ENCODE measurements at regions not wholly inside any gene's neighbourhood (a gene's known extent, or its start where the extent isn't known, plus 50 kb on each side); places are given as distances from the start of the nearest gene placed in this dataset.
"Not testable (repeated sequence)": the region's sequence is repeated elsewhere in the genome, so short reads cannot be mapped to it uniquely, and the experiment has no call there.

DNA sequence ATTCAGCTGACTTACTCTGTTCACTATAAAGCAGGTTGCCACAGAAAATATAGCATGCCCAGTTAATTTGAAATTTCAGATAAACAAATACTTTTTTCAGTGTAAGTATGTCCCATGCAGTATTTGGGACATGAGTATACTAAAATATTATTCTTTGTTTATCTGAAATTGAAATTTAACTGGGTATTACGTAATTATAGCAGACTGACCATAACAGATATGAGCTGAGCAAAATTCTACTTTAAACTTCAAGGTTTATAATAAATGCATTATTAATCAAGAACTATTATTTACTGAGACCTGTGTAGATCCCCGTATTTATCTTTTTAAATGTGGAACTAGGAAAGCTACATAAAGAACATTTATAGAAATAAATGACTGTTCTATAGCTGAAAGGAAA lies 2898.2 kb upstream of the OR11H1 start:
- not testable (repeated sequence) for TF ChIP-seq FOXK1 (CRISPR knock-in tag; IDR thresholded peaks at IDR 0.05); JUN (CRISPR knock-in tag; IDR thresholded peaks at IDR 0.05); ZNF317 (CRISPR knock-in tag; IDR thresholded peaks at IDR 0.05; ENCODE audit: borderline replicate concordance, low read depth); FOXJ3 (CRISPR knock-in tag; IDR thresholded peaks at IDR 0.05; ENCODE audit: borderline replicate concordance); ZNF121 (CRISPR knock-in tag; IDR thresholded peaks at IDR 0.05); TCF7 (CRISPR knock-in tag; IDR thresholded peaks at IDR 0.05; ENCODE audit: low read depth); CREB1 (CRISPR knock-in tag; IDR thresholded peaks at IDR 0.05); SP1 (CRISPR knock-in tag; conservative IDR thresholded peaks at IDR 0.05)
- TF ChIP-seq, protein P1, sequence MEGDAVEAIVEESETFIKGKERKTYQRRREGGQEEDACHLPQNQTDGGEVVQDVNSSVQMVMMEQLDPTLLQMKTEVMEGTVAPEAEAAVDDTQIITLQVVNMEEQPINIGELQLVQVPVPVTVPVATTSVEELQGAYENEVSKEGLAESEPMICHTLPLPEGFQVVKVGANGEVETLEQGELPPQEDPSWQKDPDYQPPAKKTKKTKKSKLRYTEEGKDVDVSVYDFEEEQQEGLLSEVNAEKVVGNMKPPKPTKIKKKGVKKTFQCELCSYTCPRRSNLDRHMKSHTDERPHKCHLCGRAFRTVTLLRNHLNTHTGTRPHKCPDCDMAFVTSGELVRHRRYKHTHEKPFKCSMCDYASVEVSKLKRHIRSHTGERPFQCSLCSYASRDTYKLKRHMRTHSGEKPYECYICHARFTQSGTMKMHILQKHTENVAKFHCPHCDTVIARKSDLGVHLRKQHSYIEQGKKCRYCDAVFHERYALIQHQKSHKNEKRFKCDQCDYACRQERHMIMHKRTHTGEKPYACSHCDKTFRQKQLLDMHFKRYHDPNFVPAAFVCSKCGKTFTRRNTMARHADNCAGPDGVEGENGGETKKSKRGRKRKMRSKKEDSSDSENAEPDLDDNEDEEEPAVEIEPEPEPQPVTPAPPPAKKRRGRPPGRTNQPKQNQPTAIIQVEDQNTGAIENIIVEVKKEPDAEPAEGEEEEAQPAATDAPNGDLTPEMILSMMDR (IDR thresholded peaks at IDR 0.05), result not testable (repeated sequence)
- TF ChIP-seq, protein P2, sequence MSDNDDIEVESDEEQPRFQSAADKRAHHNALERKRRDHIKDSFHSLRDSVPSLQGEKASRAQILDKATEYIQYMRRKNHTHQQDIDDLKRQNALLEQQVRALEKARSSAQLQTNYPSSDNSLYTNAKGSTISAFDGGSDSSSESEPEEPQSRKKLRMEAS (CRISPR knock-in tag; IDR thresholded peaks at IDR 0.05), result not testable (repeated sequence)
- TF ChIP-seq, protein P3, sequence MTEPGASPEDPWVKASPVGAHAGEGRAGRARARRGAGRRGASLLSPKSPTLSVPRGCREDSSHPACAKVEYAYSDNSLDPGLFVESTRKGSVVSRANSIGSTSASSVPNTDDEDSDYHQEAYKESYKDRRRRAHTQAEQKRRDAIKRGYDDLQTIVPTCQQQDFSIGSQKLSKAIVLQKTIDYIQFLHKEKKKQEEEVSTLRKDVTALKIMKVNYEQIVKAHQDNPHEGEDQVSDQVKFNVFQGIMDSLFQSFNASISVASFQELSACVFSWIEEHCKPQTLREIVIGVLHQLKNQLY (CRISPR knock-in tag; IDR thresholded peaks at IDR 0.05), result not testable (repeated sequence)
